Transverse colon (tissue), 4 donors: ENCODE measurements at regions not wholly inside any gene's neighbourhood (a gene's known extent, or its start where the extent isn't known, plus 50 kb on each side); places are given as distances from the start of the nearest gene placed in this dataset.

ENCODE experiments used
- POLR2A ChIP-seq: fragments of 450-650 bp; IDR thresholded peaks from one replicate; pipeline ENCODE4 v1.6.1; 2016; ENCODE audit warnings: antibody characterized with exemption, mild to moderate bottlenecking, moderate library complexity
- POLR2AphosphoS5 ChIP-seq, 3 donors: sonication (generic); formaldehyde crosslinking; IDR thresholded peaks; one replicate each; pipeline ENCODE4 v1.6.1; 2016; ENCODE audit warnings: antibody characterized with exemption in 3 of 3
- TF ChIP-seq, protein P1 (sequence below), 5 experiments: fragments of 200-600 bp in 3 of 5; fragments of 450-650 bp in 2 of 5; sonication (generic) in 3 of 5; IDR thresholded peaks; 1 replicate in 2 of 5; 2 replicates in 3 of 5; pipeline ENCODE4 v1.5.1; 2016 to 2017; ENCODE audit warnings: antibody characterized with exemption in 5 of 5, inconsistent platforms in 3 of 5, mild to moderate bottlenecking in 2 of 5, moderate library complexity in 1 of 5

DNA sequence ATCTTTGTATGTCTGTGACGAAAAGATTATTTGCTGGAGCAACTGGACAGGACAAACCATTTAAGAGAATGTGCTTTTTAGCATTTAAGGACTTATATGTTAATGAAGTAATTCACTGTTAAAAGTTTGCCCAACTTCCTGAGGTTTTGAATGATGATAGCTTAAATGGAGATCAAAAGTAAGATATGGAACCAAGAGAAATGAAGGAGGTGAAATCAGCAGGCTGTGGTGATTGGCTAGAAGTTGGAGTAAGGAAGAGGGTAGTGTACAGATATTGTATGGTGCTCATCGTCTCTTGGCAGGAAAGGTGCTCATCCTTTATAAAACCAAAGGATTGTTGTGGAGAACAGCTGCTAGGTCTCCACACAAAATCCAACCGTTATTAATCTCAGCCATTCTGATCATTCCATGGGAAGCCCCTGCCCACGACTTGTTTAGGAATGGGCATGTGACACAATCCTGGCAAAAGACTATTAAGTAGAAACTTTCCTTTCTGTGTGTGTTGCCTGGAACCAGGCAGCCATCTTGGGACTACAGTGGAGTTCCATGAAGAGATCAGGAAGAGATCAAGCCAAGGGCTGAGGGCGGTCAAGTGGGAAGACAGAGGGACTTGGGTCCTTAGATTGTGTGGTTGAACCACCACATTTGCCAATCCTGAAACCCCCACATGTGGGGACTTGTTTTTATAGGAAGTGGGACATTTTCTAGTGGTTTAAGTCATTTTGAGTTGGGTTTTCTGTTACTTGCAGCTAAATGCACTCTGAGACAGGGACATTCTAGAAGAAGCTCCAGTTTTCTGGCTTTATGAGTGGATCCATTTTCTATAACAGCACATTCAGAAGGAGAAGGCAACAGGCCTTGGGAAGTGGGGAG, 56.8 kb upstream of the CHST11 start:
- TF ChIP-seq, protein P1, sequence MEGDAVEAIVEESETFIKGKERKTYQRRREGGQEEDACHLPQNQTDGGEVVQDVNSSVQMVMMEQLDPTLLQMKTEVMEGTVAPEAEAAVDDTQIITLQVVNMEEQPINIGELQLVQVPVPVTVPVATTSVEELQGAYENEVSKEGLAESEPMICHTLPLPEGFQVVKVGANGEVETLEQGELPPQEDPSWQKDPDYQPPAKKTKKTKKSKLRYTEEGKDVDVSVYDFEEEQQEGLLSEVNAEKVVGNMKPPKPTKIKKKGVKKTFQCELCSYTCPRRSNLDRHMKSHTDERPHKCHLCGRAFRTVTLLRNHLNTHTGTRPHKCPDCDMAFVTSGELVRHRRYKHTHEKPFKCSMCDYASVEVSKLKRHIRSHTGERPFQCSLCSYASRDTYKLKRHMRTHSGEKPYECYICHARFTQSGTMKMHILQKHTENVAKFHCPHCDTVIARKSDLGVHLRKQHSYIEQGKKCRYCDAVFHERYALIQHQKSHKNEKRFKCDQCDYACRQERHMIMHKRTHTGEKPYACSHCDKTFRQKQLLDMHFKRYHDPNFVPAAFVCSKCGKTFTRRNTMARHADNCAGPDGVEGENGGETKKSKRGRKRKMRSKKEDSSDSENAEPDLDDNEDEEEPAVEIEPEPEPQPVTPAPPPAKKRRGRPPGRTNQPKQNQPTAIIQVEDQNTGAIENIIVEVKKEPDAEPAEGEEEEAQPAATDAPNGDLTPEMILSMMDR (IDR thresholded peaks at IDR 0.05): no peak
- no peak for TF ChIP-seq POLR2A
- TF ChIP-seq POLR2AphosphoS5 (IDR thresholded peaks at IDR 0.05): no peak
